AG09309 (cell line): ENCODE measurements at regions not wholly inside any gene's neighbourhood (a gene's known extent, or its start where the extent isn't known, plus 50 kb on each side); places are given as distances from the start of the nearest gene placed in this dataset.

ENCODE experiments used
- DNase-seq: peaks from one replicate; pipeline ENCODE4 v3.0.0-alpha.2; 2010; ENCODE audit warnings: low read depth
- H3K4me3 ChIP-seq: 2 replicates; pipeline ENCODE4 v1.5.1; 2011; ENCODE audit warnings: mild to moderate bottlenecking, low read depth, low read length, moderate library complexity; ENCODE audit not compliant: control insufficient read depth
- CTCF ChIP-seq: IDR thresholded peaks from 2 replicates; pipeline ENCODE4 v1.5.1; 2011; ENCODE audit warnings: mild to moderate bottlenecking, low read depth, low read length, inconsistent platforms; ENCODE audit not compliant: insufficient read depth, control insufficient read depth; ENCODE audit errors: missing control alignments

- no peak for TF ChIP-seq CTCF
- H3K4me3 ChIP-seq, result no peak overlapping the region
- no peak for DNase-seq
These were observed 106.0 kb upstream of the AFDN start for GRCh38 chr6:167720456-167721285.

- TF ChIP-seq CTCF, result no peak
These were observed 105.4 kb upstream of the AFDN start for GRCh38 chr6:167721291-167721690.

GRCh38 chr6:167722634-167723309, 103.9 kb upstream of the AFDN start:
- no peak for DNase-seq
- no peak for TF ChIP-seq CTCF
- no peak overlapping the region for H3K4me3 ChIP-seq

More at GRCh38 chr6:167721291-167721690, 105.4 kb upstream of the AFDN start:
- no peak overlapping the region for H3K4me3 ChIP-seq
- no peak for DNase-seq

- no peak for DNase-seq
- TF ChIP-seq CTCF, result no peak
- H3K4me3 ChIP-seq, result no peak overlapping the region
These were observed 100.6 kb upstream of the AFDN start for GRCh38 chr6:167726043-167726621.

GRCh38 chr6:167730441-167730840, 96.3 kb upstream of the AFDN start:
- TF ChIP-seq CTCF, result no peak
- no peak for DNase-seq
- no peak overlapping the region for H3K4me3 ChIP-seq

GRCh38 chr6:167731216-167731615, 95.5 kb upstream of the AFDN start:
- no peak for DNase-seq
- no peak for TF ChIP-seq CTCF
- H3K4me3 ChIP-seq, result no peak overlapping the region
